Stimulated activated CD4-positive, alpha-beta T cell treated with anti-CD3 and anti-CD28 coated beads, Interleukin-12 subunit alpha, Interleukin-12 subunit beta, amount 100 ng/mL, for 4 hours (primary cell): ENCODE measurements at regions not wholly inside any gene's neighbourhood (a gene's known extent, or its start where the extent isn't known, plus 50 kb on each side); places are given as distances from the start of the nearest gene placed in this dataset.
"Not testable (repeated sequence)": the region's sequence is repeated elsewhere in the genome, so short reads cannot be mapped to it uniquely, and the experiment has no call there.

Experiments used
- DNase-seq: peaks from one replicate; pipeline ENCODE4 v3.0.0-alpha.2; 2020

GRCh38 chr4:129747756-129748155, 651.8 kb downstream of the C4orf33 start:
- no peak for DNase-seq

GRCh38 chr4:129748991-129749390, 653.0 kb downstream of the C4orf33 start:
- DNase-seq: no peak

- no peak for DNase-seq
Measured at GRCh38 chr4:129751646-129752045, 655.7 kb downstream of the C4orf33 start.

GRCh38 chr4:129783596-129783995, 687.6 kb downstream of the C4orf33 start:
- no peak for DNase-seq

- DNase-seq: no peak
Measured at GRCh38 chr4:129788486-129788885, 692.5 kb downstream of the C4orf33 start.

- DNase-seq: no peak
Measured at GRCh38 chr4:129804461-129804981, 708.6 kb downstream of the C4orf33 start.

GRCh38 chr4:129806986-129807385, 711.0 kb downstream of the C4orf33 start:
- no peak for DNase-seq

- DNase-seq: no peak
Measured at GRCh38 chr4:129808242-129808641, 712.3 kb downstream of the C4orf33 start.

- no peak for DNase-seq
Measured at GRCh38 chr4:129821073-129821472, 725.1 kb downstream of the C4orf33 start.

GRCh38 chr4:129821963-129822362, 726.0 kb downstream of the C4orf33 start:
- no peak for DNase-seq

GRCh38 chr4:129822701-129823100, 726.7 kb downstream of the C4orf33 start:
- no peak for DNase-seq

- no peak for DNase-seq
Measured at GRCh38 chr4:129823105-129823504, 727.2 kb downstream of the C4orf33 start.

GRCh38 chr4:129829373-129829772, 733.4 kb downstream of the C4orf33 start:
- no peak for DNase-seq

- no peak for DNase-seq
Measured at GRCh38 chr4:129839687-129840086, 743.7 kb downstream of the C4orf33 start.

GRCh38 chr4:129842096-129842495, 746.1 kb downstream of the C4orf33 start:
- DNase-seq: no peak

GRCh38 chr4:129852434-129852833, 756.5 kb downstream of the C4orf33 start:
- DNase-seq: no peak

- not testable (repeated sequence) for DNase-seq
Measured at GRCh38 chr4:129853685-129854467, 757.9 kb downstream of the C4orf33 start.

GRCh38 chr4:129862461-129862860, 766.5 kb downstream of the C4orf33 start:
- no peak for DNase-seq

GRCh38 chr4:129863206-129863605, 767.3 kb downstream of the C4orf33 start:
- no peak for DNase-seq

GRCh38 chr4:129883996-129884395, 788.0 kb downstream of the C4orf33 start:
- no peak for DNase-seq

- DNase-seq: no peak
Measured at GRCh38 chr4:129897111-129897510, 801.2 kb downstream of the C4orf33 start.

- DNase-seq: no peak
Measured at GRCh38 chr4:129899849-129900248, 803.9 kb downstream of the C4orf33 start.

- no peak for DNase-seq
Measured at GRCh38 chr4:129900430-129900953, 804.5 kb downstream of the C4orf33 start.

- DNase-seq: no peak
Measured at GRCh38 chr4:129901205-129901604, 805.3 kb downstream of the C4orf33 start.

- DNase-seq: no peak
Measured at GRCh38 chr4:129903861-129904260, 807.9 kb downstream of the C4orf33 start.
